Suprapubic skin (tissue), 3 donors: ENCODE measurements at regions not wholly inside any gene's neighbourhood (a gene's known extent, or its start where the extent isn't known, plus 50 kb on each side); places are given as distances from the start of the nearest gene placed in this dataset.

Experiments used
- CTCF ChIP-seq, 2 donors: fragments of 200-600 bp in 1 of 2; fragments of 450-650 bp in 1 of 2; sonication (generic) in 1 of 2; IDR thresholded peaks; one replicate each; pipeline ENCODE4 v1.5.1; 2016 to 2019; ENCODE audit warnings: antibody characterized with exemption in 2 of 2, mild to moderate bottlenecking in 1 of 2, moderate library complexity in 1 of 2
- EP300 ChIP-seq: sonication (generic); formaldehyde crosslinking; IDR thresholded peaks from one replicate; pipeline ENCODE4 v1.6.1; 2017; ENCODE audit warnings: antibody characterized with exemption

- TF ChIP-seq CTCF (IDR thresholded peaks at IDR 0.05) (no peak), EP300 (no peak)
Observed at GRCh38 chr18:78912844-78913243, 66.8 kb upstream of the SALL3 start.
